KMS-11 (cell line): ENCODE measurements at regions not wholly inside any gene's neighbourhood (a gene's known extent, or its start where the extent isn't known, plus 50 kb on each side); places are given as distances from the start of the nearest gene placed in this dataset.

Experiments
- H2AFZ ChIP-seq: fragments of 200-600 bp; sonication (generic); 2 replicates; pipeline ENCODE4 v1.6.1; 2016; ENCODE audit warnings: antibody characterized with exemption, mixed run types, low read depth
- H3K27ac ChIP-seq: fragments of 200-600 bp; sonication (generic); 2 replicates; pipeline ENCODE4 v1.6.1; 2016; ENCODE audit warnings: mild to moderate bottlenecking, mixed run types
- H3K27me3 ChIP-seq: fragments of 200-600 bp; sonication (generic); 2 replicates; pipeline ENCODE4 v1.6.1; 2017; ENCODE audit warnings: mild to moderate bottlenecking, low read depth, mixed run types, moderate library complexity; ENCODE audit not compliant: insufficient read depth
- H3K36me3 ChIP-seq: fragments of 200-600 bp; sonication (generic); 2 replicates; pipeline ENCODE4 v1.6.1; 2017; ENCODE audit warnings: mild to moderate bottlenecking, mixed run types; ENCODE audit not compliant: insufficient read depth
- H3K4me1 ChIP-seq: fragments of 200-600 bp; sonication (generic); 2 replicates; pipeline ENCODE4 v1.6.1; 2016; ENCODE audit warnings: mild to moderate bottlenecking, low read depth, mixed run types; ENCODE audit not compliant: poor library complexity, severe bottlenecking
- H3K4me2 ChIP-seq: fragments of 200-600 bp; sonication (generic); 2 replicates; pipeline ENCODE4 v1.7.0; 2016; ENCODE audit warnings: mild to moderate bottlenecking, mixed run types
- H3K4me3 ChIP-seq: fragments of 200-600 bp; sonication (generic); IDR thresholded peaks from 2 replicates; pipeline ENCODE4 v1.6.1; 2017; ENCODE audit warnings: low read depth, low read length, mixed read lengths; ENCODE audit not compliant: insufficient read depth
- H3K79me2 ChIP-seq: fragments of 200-600 bp; sonication (generic); 2 replicates; pipeline ENCODE4 v1.6.1; 2016; ENCODE audit warnings: low read depth, mixed run types; ENCODE audit not compliant: insufficient read depth
- H3K9ac ChIP-seq: fragments of 200-600 bp; sonication (generic); 2 replicates; pipeline ENCODE4 v1.6.1; 2016; ENCODE audit warnings: mild to moderate bottlenecking, mixed run types
- H4K20me1 ChIP-seq: fragments of 200-600 bp; sonication (generic); 2 replicates; pipeline ENCODE4 v1.6.1; 2016; ENCODE audit warnings: mild to moderate bottlenecking, mixed run types; ENCODE audit not compliant: insufficient read depth
- TF ChIP-seq, protein P1 (sequence below): fragments of 200-600 bp; sonication (generic); conservative IDR thresholded peaks from 2 replicates; pipeline ENCODE4 v1.6.1; 2017; ENCODE audit warnings: low read depth, mild to moderate bottlenecking, antibody characterized with exemption, low read length, moderate library complexity, mixed read lengths

DNA sequence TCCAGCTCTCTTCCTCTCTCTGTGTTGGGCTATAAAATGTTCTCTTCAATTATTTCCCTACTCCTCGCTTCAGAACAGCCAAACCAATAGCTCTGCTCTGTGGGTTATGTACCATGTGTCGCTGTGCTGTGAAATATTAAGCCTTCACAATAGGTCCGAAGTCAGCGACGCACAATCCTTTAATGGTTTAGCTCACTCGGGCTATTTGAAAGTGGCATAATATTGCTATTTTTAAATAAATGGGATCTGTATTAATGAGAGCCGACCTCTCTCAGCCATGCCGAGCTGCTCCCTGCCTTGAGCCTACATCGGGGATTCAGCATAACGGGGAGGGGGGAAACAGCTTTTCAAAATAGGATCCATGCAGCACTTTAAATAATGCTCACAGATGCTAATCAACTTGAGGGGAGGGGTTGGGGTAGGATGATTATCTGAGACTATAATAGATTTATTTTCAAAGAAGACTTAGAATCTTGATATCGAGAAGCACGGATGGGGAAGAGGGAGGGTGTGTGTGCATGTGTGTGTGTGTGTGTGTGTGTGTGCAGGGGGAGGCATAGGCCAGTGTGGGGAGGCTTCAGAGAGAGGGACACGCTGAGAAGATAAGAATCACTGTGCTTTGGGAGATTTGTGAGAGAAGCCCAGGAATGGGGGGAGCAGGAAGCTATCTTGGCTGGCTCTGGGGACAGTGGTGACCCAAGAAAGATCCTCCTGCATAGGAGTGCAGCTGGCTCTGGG lies 271.5 kb downstream of the NXPE2 start:
- H3K27ac ChIP-seq, result no peak overlapping the region
- H3K79me2 ChIP-seq, result no peaks in the 10 kb centered on the region
- no peak overlapping the region for H3K4me3 ChIP-seq
- H2AFZ ChIP-seq, result no peak overlapping the region
- TF ChIP-seq, protein P1, sequence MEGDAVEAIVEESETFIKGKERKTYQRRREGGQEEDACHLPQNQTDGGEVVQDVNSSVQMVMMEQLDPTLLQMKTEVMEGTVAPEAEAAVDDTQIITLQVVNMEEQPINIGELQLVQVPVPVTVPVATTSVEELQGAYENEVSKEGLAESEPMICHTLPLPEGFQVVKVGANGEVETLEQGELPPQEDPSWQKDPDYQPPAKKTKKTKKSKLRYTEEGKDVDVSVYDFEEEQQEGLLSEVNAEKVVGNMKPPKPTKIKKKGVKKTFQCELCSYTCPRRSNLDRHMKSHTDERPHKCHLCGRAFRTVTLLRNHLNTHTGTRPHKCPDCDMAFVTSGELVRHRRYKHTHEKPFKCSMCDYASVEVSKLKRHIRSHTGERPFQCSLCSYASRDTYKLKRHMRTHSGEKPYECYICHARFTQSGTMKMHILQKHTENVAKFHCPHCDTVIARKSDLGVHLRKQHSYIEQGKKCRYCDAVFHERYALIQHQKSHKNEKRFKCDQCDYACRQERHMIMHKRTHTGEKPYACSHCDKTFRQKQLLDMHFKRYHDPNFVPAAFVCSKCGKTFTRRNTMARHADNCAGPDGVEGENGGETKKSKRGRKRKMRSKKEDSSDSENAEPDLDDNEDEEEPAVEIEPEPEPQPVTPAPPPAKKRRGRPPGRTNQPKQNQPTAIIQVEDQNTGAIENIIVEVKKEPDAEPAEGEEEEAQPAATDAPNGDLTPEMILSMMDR, result no peak
- H3K4me1 ChIP-seq, result no peaks in the 10 kb centered on the region
- H3K36me3 ChIP-seq, result no peaks in the 10 kb centered on the region
- H3K9ac ChIP-seq, result no peak overlapping the region
- no peak overlapping the region for H3K4me2 ChIP-seq
- no peaks in the 10 kb centered on the region for H4K20me1 ChIP-seq
- no peaks in the 10 kb centered on the region for H3K27me3 ChIP-seq

DNA sequence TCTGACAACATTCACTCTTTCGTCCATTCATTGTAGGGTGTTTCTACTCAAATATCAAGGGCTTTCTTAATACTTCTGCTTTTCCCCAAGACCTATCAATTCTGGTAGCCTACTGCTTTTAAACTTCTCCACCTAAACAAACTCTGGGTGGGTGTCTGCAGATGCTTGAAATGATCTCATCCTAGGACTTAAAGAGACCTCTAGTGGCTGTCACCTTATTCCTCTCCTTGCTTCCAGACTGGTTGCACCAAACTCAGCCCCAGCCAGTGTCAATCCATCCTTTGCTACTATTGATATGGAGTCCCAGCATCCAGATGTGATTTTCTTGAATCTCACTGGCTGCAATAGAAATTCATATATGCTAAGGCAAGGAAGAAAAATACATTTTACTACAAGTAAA lies 274.7 kb downstream of the NXPE2 start:
- TF ChIP-seq, protein P1, result no peak
- H3K4me1 ChIP-seq, result no peaks in the 10 kb centered on the region
- H3K27me3 ChIP-seq, result no peaks in the 10 kb centered on the region
- H3K4me3 ChIP-seq, result no peak overlapping the region
- H3K9ac ChIP-seq, result no peak overlapping the region
- no peak overlapping the region for H2AFZ ChIP-seq
- no peaks in the 10 kb centered on the region for H4K20me1 ChIP-seq
- no peak overlapping the region for H3K4me2 ChIP-seq
- H3K79me2 ChIP-seq, result no peaks in the 10 kb centered on the region
- H3K27ac ChIP-seq, result no peak overlapping the region
- H3K36me3 ChIP-seq, result no peaks in the 10 kb centered on the region

DNA sequence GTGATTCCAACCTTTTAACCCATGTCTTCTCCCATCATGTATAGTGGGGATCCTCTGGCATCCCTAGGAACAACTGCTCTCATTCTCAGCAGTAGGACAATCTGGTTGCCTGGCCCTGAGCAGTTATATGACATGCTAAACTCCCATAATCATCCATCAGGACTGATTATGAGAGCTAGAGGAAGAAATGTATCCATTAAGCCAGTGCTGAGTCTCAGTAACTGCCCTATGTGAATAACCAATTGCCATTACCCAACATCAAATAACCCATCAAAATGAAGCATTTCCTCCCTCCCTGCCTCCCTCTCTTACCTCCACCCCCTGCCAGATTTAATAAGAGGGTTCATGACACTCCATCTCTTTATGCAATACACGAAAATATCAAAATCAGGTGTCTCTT lies 277.6 kb downstream of the NXPE2 start:
- no peak overlapping the region for H3K27ac ChIP-seq
- H3K9ac ChIP-seq, result no peak overlapping the region
- no peaks in the 10 kb centered on the region for H3K4me1 ChIP-seq
- no peak overlapping the region for H2AFZ ChIP-seq
- H3K79me2 ChIP-seq, result no peaks in the 10 kb centered on the region
- no peaks in the 10 kb centered on the region for H3K27me3 ChIP-seq
- no peak overlapping the region for H3K4me3 ChIP-seq
- no peak overlapping the region for H3K4me2 ChIP-seq
- no peaks in the 10 kb centered on the region for H3K36me3 ChIP-seq
- TF ChIP-seq, protein P1, result no peak
- H4K20me1 ChIP-seq, result no peaks in the 10 kb centered on the region

DNA sequence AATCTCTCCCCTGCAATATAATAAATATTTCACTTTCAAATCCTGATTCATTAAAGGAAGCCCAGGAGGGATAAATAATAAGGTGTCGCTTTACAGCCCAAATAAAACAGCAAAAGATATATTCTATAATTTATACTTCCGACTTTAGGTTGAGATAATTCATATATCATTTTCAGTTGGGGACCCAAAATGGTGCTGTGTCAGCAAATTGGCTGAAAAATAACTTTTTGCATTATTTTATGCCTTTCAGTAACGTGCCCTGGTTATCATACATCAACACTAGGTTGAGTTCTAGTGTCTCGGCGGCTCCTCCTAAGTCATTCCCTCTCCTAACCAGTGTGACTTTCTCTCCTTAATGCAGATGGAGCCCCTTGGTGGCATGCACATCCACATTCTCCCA lies 278.2 kb downstream of the NXPE2 start:
- Histone ChIP-seq H3K27ac (no peak overlapping the region), H3K27me3 (no peaks in the 10 kb centered on the region), H3K4me2 (no peak overlapping the region), H3K9ac (no peak overlapping the region), H3K79me2 (no peaks in the 10 kb centered on the region), H2AFZ (no peak overlapping the region), H3K4me3 (no peak overlapping the region), H3K4me1 (no peaks in the 10 kb centered on the region), H3K36me3 (no peaks in the 10 kb centered on the region), H4K20me1 (no peaks in the 10 kb centered on the region)
- TF ChIP-seq, protein P1, result no peak
